Neural cell (in vitro differentiated cells): ENCODE measurements at regions not wholly inside any gene's neighbourhood (a gene's known extent, or its start where the extent isn't known, plus 50 kb on each side); places are given as distances from the start of the nearest gene placed in this dataset.

Experiments used
- EP300 ChIP-seq: fragments of 450-650 bp; conservative IDR thresholded peaks from 2 replicates; pipeline ENCODE4 v1.6.1; 2014; ENCODE audit warnings: antibody characterized with exemption, mild to moderate bottlenecking, moderate library complexity; ENCODE audit not compliant: poor library complexity, severe bottlenecking
- MXI1 ChIP-seq: fragments of 450-650 bp; conservative IDR thresholded peaks from 2 replicates; pipeline ENCODE4 v1.6.1; 2014; ENCODE audit warnings: antibody characterized with exemption, mild to moderate bottlenecking; ENCODE audit not compliant: poor library complexity, severe bottlenecking
- POLR2AphosphoS5 ChIP-seq: IDR thresholded peaks from 2 replicates; pipeline ENCODE4 v1.6.1; 2012
- TF ChIP-seq, protein P1 (sequence below): fragments of 450-650 bp; IDR thresholded peaks from 2 replicates; pipeline ENCODE4 v1.5.1; 2014; ENCODE audit warnings: antibody characterized with exemption, mild to moderate bottlenecking, moderate library complexity; ENCODE audit not compliant: poor library complexity, severe bottlenecking

GRCh38 chr5:68641211-68641610 is 425.7 kb downstream of the PIK3R1 start:
- TF ChIP-seq, protein P1, sequence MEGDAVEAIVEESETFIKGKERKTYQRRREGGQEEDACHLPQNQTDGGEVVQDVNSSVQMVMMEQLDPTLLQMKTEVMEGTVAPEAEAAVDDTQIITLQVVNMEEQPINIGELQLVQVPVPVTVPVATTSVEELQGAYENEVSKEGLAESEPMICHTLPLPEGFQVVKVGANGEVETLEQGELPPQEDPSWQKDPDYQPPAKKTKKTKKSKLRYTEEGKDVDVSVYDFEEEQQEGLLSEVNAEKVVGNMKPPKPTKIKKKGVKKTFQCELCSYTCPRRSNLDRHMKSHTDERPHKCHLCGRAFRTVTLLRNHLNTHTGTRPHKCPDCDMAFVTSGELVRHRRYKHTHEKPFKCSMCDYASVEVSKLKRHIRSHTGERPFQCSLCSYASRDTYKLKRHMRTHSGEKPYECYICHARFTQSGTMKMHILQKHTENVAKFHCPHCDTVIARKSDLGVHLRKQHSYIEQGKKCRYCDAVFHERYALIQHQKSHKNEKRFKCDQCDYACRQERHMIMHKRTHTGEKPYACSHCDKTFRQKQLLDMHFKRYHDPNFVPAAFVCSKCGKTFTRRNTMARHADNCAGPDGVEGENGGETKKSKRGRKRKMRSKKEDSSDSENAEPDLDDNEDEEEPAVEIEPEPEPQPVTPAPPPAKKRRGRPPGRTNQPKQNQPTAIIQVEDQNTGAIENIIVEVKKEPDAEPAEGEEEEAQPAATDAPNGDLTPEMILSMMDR: no peak
- TF ChIP-seq MXI1 (no peak), POLR2AphosphoS5 (no peak), EP300 (no peak)
